Activated CD4-positive, alpha-beta T cell treated with anti-CD3 and anti-CD28 coated beads for 4 hours (primary cell): ENCODE measurements at regions not wholly inside any gene's neighbourhood (a gene's known extent, or its start where the extent isn't known, plus 50 kb on each side); places are given as distances from the start of the nearest gene placed in this dataset.
A peak's percentile ranks its signal among the peaks of the same experiment; 100 is the strongest.

Experiments
- DNase-seq, 2 donors: peaks; one replicate each; pipeline ENCODE4 v3.0.0-alpha.2; 2020

DNA sequence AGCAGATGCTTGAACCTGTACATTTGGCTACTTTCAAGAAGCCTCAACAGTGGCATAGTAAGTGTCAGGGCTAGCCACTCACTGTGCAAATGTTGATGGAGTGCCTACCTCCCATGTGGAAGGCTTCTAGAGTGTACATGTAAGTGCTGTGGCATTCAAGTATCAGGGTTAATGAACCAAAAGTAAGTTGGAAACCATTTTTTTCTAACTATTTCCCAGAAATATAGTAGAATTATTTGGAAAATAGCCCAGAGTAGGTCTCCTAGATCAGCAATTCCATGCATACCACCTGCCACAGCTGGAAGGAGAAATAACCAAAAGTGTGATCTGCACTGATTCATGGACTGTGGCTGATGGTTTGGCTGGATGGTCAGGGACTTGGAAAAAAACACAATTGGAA lies 53.3 kb downstream of the FOXD1 start:
- DNase-seq: no peak

- no peak for DNase-seq
Observed at GRCh38 chr5:73394610-73395009, 54.0 kb downstream of the FOXD1 start.

GRCh38 chr5:73393611-73394489 lies 54.7 kb downstream of the FOXD1 start:
- DNase-seq: no peak

GRCh38 chr5:73392775-73393174 lies 55.8 kb downstream of the FOXD1 start:
- DNase-seq: no peak

- no peak for DNase-seq
Observed at GRCh38 chr5:73391441-73391881, 57.1 kb downstream of the FOXD1 start.

- no peak for DNase-seq
Observed at GRCh38 chr5:73390972-73391371, 57.6 kb downstream of the FOXD1 start.

DNA sequence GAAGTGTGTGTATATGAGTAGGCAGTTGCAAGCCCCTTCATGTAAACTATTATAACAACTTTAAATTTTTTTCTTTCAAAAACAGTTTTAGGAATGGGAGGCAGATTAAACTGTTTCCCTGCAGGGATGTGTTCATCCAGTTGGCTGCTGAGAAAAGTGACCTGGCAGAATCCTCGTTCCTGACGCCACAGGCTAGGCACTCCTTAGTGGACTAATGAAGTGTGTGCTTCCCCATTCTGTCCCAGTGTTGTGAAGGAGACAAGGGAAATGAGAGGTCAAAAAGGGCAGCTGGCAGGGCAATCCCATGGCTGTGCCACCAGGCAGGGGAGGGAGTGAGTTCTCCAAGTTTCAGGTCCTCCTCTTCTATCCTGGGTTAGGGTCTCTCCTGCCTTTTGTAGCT lies 59.8 kb downstream of the FOXD1 start:
- DNase-seq: no peak

DNA sequence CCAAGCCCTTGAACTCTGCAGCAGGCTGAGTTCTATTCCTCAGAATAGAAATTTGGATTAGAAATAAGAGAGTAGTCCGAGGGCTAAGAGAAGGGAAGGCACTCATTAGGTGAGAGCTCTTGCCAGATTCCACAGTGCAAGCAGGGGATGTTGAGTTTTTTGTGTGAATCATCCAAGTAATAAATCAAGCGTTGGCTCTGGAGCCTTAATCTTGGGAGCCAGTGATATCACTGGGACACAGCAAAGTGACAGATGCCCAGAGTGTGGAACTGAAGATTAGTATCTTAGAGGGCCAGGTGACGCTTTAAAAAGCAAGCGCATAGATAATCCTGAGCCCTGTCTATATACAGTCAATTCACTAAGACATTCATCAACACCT lies 60.3 kb downstream of the FOXD1 start:
- DNase-seq: no peak

GRCh38 chr5:73387601-73388305 lies 60.8 kb downstream of the FOXD1 start:
- DNase-seq: peak in 1 of 2 donors; percentile 18

DNA sequence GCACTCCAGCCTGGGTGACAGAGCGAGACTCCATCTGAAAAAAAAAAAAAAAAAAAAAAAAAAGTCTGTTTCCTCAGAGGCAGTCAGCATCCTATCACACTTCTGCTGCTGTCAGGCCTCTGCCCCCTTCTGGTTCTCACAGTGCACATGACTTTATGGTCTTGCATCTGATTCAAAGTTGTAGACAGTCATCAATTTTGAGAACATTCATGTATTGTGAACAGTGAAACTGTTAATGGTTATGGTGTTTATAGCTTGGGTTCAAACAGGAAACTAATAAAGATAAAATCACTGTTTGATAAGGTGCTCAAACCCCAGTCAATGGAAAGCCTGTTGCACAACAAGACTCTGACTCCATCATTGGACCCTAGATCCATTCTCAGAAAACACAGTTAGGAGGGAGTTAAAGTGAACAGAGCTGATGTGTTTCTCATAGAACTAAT lies 61.4 kb downstream of the FOXD1 start:
- DNase-seq: no peak

DNA sequence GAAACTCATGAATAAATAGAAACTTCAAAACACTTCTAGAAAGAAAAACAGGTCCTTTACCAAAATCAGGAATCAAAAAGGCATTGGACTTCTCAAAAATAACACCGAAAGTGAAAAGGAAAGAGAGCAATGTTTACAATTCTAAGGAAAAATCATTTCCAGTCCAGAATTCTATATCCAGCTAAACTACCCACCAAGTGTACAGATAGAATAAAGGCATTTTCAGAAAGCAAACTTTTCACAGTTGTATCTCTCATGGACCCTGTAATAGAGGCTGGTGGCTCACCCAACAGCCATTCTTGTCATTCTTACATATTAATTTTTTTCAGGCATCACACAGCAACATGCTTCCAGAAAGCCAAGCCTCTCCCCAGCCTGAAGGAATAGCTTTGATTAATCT lies 63.7 kb downstream of the FOXD1 start:
- no peak for DNase-seq

DNA sequence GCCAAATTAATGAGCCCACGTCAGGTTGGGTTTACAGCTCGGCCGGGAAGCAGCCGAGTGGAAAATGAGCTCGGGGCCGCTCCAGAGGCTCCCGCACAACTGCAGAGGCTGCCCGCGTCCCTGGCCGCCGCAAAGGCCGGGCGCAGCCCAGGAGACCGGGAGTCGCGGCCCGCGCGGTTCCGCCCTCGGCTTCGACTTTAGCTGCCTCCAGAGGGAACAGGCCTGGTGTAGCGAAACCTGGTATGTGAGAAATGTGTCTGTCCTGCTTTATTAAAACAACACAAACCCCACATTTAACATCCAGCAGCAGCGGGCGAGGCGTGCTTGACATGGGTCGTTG lies 66.2 kb downstream of the FOXD1 start:
- DNase-seq: no peak

GRCh38 chr5:73381590-73382400 lies 66.8 kb downstream of the FOXD1 start:
- DNase-seq: no peak

- no peak for DNase-seq
Observed at GRCh38 chr5:73380710-73381589, 67.6 kb downstream of the FOXD1 start.

DNA sequence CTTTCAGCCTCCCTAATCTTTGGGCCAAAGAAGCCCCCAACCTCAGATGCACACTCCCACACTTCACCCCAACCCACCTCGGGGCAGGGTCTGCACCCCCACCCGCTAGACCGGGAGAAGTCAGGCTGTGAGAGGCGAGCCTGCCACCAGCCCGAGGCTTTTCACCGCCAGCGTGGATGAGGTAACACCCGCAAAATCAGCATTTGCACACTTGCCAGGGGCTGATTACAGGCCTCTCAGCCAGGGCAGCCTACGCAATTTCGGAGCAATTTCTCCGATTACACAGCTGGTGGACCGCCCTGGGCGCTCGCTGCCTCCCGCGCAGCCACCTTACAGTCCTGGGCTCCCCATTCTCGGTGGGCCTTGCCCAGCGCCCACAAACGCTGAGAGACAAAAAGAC lies 68.5 kb downstream of the FOXD1 start:
- DNase-seq: no peak

DNA sequence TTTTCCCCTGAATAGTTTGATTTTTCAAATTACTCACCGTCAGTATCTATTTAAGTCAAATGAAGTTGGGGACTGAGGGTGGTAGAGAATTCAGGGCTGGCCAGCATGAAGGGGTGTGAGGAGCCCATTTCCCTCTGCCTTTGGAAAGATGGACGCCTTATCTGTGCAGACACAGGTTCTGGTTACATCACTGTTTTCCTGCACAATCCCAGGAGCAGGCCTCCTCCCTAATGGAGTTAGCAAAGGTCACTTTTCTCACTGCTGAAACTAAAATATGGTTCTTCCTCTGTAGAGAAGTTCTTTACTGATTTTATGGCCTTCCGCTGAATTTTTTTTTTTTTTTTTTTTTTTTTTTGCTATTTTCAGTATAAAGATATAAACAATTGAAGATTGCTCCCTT lies 69.1 kb downstream of the FOXD1 start:
- no peak for DNase-seq

DNA sequence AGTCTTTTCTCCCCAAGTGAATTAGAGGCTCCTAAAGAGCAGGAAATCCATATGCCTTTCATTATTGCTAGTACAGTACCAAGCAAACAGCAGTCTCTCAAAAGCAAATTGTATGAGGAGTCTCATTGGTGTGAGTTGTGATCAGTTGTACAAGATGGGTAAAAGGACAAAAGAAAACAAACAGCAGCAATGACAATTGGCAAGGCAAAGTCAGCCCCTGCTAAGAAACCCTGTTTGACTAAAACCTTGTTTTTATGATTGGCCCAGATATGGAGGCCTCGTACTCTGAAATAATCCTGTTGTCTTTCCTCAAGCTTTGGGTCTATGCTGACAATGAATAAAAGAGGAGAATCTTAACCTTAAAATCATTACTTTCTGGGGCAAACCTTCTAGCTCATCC lies 69.8 kb downstream of the FOXD1 start:
- DNase-seq: no peak

- DNase-seq: no peak
Observed at GRCh38 chr5:73378070-73378469, 70.5 kb downstream of the FOXD1 start.

GRCh38 chr5:73376618-73377170 lies 71.9 kb downstream of the FOXD1 start:
- no peak for DNase-seq

DNA sequence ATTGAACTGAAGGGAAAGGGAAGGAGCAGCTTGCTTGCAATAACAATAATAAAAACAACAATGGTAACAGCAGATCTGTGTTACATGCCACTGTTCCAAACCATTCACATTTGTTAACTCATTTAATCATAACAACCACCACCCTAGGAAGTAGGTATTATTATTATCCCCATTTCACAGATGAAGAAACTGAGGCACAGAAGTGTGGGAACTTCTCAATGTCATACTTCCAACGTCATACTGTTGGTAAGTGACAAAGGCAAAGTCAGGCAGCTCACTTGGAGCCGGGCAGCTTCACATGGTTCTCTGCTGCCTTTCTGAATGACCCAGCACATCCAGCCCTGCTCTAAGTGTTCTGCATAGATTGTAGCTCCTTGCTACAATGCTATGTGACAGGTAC lies 72.6 kb downstream of the FOXD1 start:
- no peak for DNase-seq

GRCh38 chr5:73375191-73375545 lies 73.4 kb downstream of the FOXD1 start:
- DNase-seq: no peak

GRCh38 chr5:73374520-73375190 lies 73.9 kb downstream of the FOXD1 start:
- no peak for DNase-seq
